Activated T-helper 1 cell treated with anti-CD3 and anti-CD28 coated beads, Interleukin-12 subunit alpha, Interleukin-12 subunit beta, Interleukin-2, Interleukin-4 antibody, amounts not matched to agents 30 ng/mL and 10 ng/mL and 1 ng/mL, durations not matched to agents 14 hours and 24 hours and 36 hours (primary cell): ENCODE measurements at regions not wholly inside any gene's neighbourhood (a gene's known extent, or its start where the extent isn't known, plus 50 kb on each side); places are given as distances from the start of the nearest gene placed in this dataset.
"Not testable (repeated sequence)": the region's sequence is repeated elsewhere in the genome, so short reads cannot be mapped to it uniquely, and the experiment has no call there.

Experiments used
- DNase-seq: peaks from one replicate; pipeline ENCODE4 v3.0.0; 2021; ENCODE audit warnings: low spot score
- H3K27ac Mint-ChIP-seq: one replicate; pipeline ENCODE4 v1.8.0; 2021; ENCODE audit warnings: mild to moderate bottlenecking, mixed read lengths
- H3K27me3 Mint-ChIP-seq: one replicate; pipeline ENCODE4 v1.8.0; 2022; ENCODE audit warnings: mild to moderate bottlenecking, moderate library complexity, mixed read lengths; ENCODE audit not compliant: insufficient read depth
- H3K36me3 Mint-ChIP-seq: one replicate; pipeline ENCODE4 v1.8.0; 2021; ENCODE audit warnings: low read depth, mixed read lengths
- H3K4me1 Mint-ChIP-seq: one replicate; pipeline ENCODE4 v1.8.0; 2021; ENCODE audit warnings: low read depth, mixed read lengths
- H3K4me3 Mint-ChIP-seq: one replicate; pipeline ENCODE4 v1.8.0; 2021; ENCODE audit warnings: mild to moderate bottlenecking, moderate library complexity, mixed read lengths
- H3K9me3 Mint-ChIP-seq: one replicate; pipeline ENCODE4 v1.8.0; 2021; ENCODE audit warnings: mixed read lengths
- intact Hi-C: fragments of 100-400 bp; cut with micrococcal nuclease; formaldehyde crosslinking; loops from one replicate; pipeline ENCODE4 v1.15.1; 2024

- Mint-ChIP-seq H3K36me3 (no peaks in the 10 kb centered on the region), H3K27ac (no peak overlapping the region), H3K9me3 (peaks cover 4% of the 10 kb centered on the region), H3K4me1 (no peaks in the 10 kb centered on the region), H3K27me3 (no peaks in the 10 kb centered on the region), H3K4me3 (no peak overlapping the region)
- intact Hi-C loops: no loop called here
- DNase-seq: no peak
These were observed 158.1 kb upstream of the UBE3A start for GRCh38 chr15:25596644-25597562.

- intact Hi-C loops: no loop called here
- DNase-seq: no peak
- Mint-ChIP-seq H3K27me3 (peaks cover 4% of the 10 kb centered on the region), H3K9me3 (peaks cover 3% of the 10 kb centered on the region), H3K4me3 (no peak overlapping the region), H3K36me3 (no peaks in the 10 kb centered on the region), H3K4me1 (no peaks in the 10 kb centered on the region), H3K27ac (no peak overlapping the region)
These were observed 149.0 kb upstream of the UBE3A start for GRCh38 chr15:25587616-25588340.

- no peak for DNase-seq
- Mint-ChIP-seq H3K4me3 (no peak overlapping the region), H3K4me1 (no peaks in the 10 kb centered on the region), H3K36me3 (no peaks in the 10 kb centered on the region), H3K27ac (no peak overlapping the region), H3K27me3 (peaks cover 4% of the 10 kb centered on the region), H3K9me3 (peaks cover 10% of the 10 kb centered on the region)
- intact Hi-C loops: no loop called here
These were observed 144.1 kb upstream of the UBE3A start for GRCh38 chr15:25582886-25583285.

GRCh38 chr15:25579127-25579526 lies 140.3 kb upstream of the UBE3A start:
- peaks cover 3% of the 10 kb centered on the region for H3K27me3 Mint-ChIP-seq
- no peak overlapping the region for H3K27ac Mint-ChIP-seq
- no peaks in the 10 kb centered on the region for H3K36me3 Mint-ChIP-seq
- H3K4me3 Mint-ChIP-seq: no peak overlapping the region
- peaks cover 7% of the 10 kb centered on the region for H3K9me3 Mint-ChIP-seq
- DNase-seq: no peak
- no peaks in the 10 kb centered on the region for H3K4me1 Mint-ChIP-seq
- intact Hi-C loops: no loop called here

GRCh38 chr15:25572191-25572590 lies 133.4 kb upstream of the UBE3A start:
- H3K27me3 Mint-ChIP-seq: peaks cover 3% of the 10 kb centered on the region
- no peak for DNase-seq
- H3K27ac Mint-ChIP-seq: no peak overlapping the region

GRCh38 chr15:25568751-25569150 lies 129.9 kb upstream of the UBE3A start:
- H3K4me1 Mint-ChIP-seq: no peaks in the 10 kb centered on the region
- H3K27ac Mint-ChIP-seq: no peak overlapping the region
- no peaks in the 10 kb centered on the region for H3K36me3 Mint-ChIP-seq
- H3K9me3 Mint-ChIP-seq: peaks cover 14% of the 10 kb centered on the region
- no peaks in the 10 kb centered on the region for H3K27me3 Mint-ChIP-seq
- no peak overlapping the region for H3K4me3 Mint-ChIP-seq
- intact Hi-C loops: no loop called here
- DNase-seq: no peak

More at GRCh38 chr15:25572191-25572590, 133.4 kb upstream of the UBE3A start:
- H3K36me3 Mint-ChIP-seq: no peaks in the 10 kb centered on the region
- intact Hi-C loops: no loop called here
- H3K9me3 Mint-ChIP-seq: peaks cover 4% of the 10 kb centered on the region
- H3K4me1 Mint-ChIP-seq: no peaks in the 10 kb centered on the region
- H3K4me3 Mint-ChIP-seq: no peak overlapping the region

GRCh38 chr15:25566545-25566944 lies 127.7 kb upstream of the UBE3A start:
- H3K27ac Mint-ChIP-seq, intact Hi-C loops, H3K36me3 Mint-ChIP-seq: not testable (repeated sequence)

GRCh38 chr15:25565470-25566264 lies 126.8 kb upstream of the UBE3A start:
- no peaks in the 10 kb centered on the region for H3K36me3 Mint-ChIP-seq
- H3K4me3 Mint-ChIP-seq: no peak overlapping the region
- H3K4me1 Mint-ChIP-seq: no peaks in the 10 kb centered on the region
- no peaks in the 10 kb centered on the region for H3K27me3 Mint-ChIP-seq
- intact Hi-C loops: no loop called here
- no peak overlapping the region for H3K27ac Mint-ChIP-seq
- DNase-seq: no peak
- peaks cover 17% of the 10 kb centered on the region for H3K9me3 Mint-ChIP-seq

More at GRCh38 chr15:25566545-25566944, 127.7 kb upstream of the UBE3A start:
- H3K4me1 Mint-ChIP-seq, H3K4me3 Mint-ChIP-seq, DNase-seq, H3K27me3 Mint-ChIP-seq: not testable (repeated sequence)
- peaks cover 18% of the 10 kb centered on the region for H3K9me3 Mint-ChIP-seq

- Mint-ChIP-seq H3K27ac (no peak overlapping the region), H3K27me3 (no peaks in the 10 kb centered on the region), H3K4me3 (no peak overlapping the region), H3K4me1 (no peaks in the 10 kb centered on the region), H3K9me3 (peaks cover 14% of the 10 kb centered on the region), H3K36me3 (no peaks in the 10 kb centered on the region)
- DNase-seq: no peak
- intact Hi-C loops: no loop called here
These were observed 124.8 kb upstream of the UBE3A start for GRCh38 chr15:25563596-25563995.

- no peak overlapping the region for H3K27ac Mint-ChIP-seq
- no peak overlapping the region for H3K4me3 Mint-ChIP-seq
- no peaks in the 10 kb centered on the region for H3K4me1 Mint-ChIP-seq
- H3K36me3 Mint-ChIP-seq: no peaks in the 10 kb centered on the region
- DNase-seq: no peak
- H3K27me3 Mint-ChIP-seq: no peaks in the 10 kb centered on the region
- intact Hi-C loops: no loop called here
- H3K9me3 Mint-ChIP-seq: peaks cover 1% of the 10 kb centered on the region
These were observed 119.1 kb upstream of the UBE3A start for GRCh38 chr15:25557926-25558325.

GRCh38 chr15:25556136-25556535 lies 117.3 kb upstream of the UBE3A start:
- H3K9me3 Mint-ChIP-seq: no peaks in the 10 kb centered on the region
- H3K4me1 Mint-ChIP-seq: no peaks in the 10 kb centered on the region
- no peak overlapping the region for H3K4me3 Mint-ChIP-seq

GRCh38 chr15:25554640-25555039 lies 115.8 kb upstream of the UBE3A start:
- H3K4me1 Mint-ChIP-seq: no peaks in the 10 kb centered on the region
- H3K36me3 Mint-ChIP-seq: no peaks in the 10 kb centered on the region
- H3K9me3 Mint-ChIP-seq: no peaks in the 10 kb centered on the region
- H3K27ac Mint-ChIP-seq: no peak overlapping the region
- H3K27me3 Mint-ChIP-seq: no peaks in the 10 kb centered on the region
- no peak overlapping the region for H3K4me3 Mint-ChIP-seq
- intact Hi-C loops: no loop called here
- no peak for DNase-seq

More at GRCh38 chr15:25556136-25556535, 117.3 kb upstream of the UBE3A start:
- Mint-ChIP-seq H3K36me3 (no peaks in the 10 kb centered on the region), H3K27me3 (no peaks in the 10 kb centered on the region), H3K27ac (no peak overlapping the region)
- no peak for DNase-seq
- intact Hi-C loops: no loop called here
